CMK (cell line): ENCODE measurements at regions not wholly inside any gene's neighbourhood (a gene's known extent, or its start where the extent isn't known, plus 50 kb on each side); places are given as distances from the start of the nearest gene placed in this dataset.
"Not testable (repeated sequence)": the region's sequence is repeated elsewhere in the genome, so short reads cannot be mapped to it uniquely, and the experiment has no call there.

Source experiments
- DNase-seq: peaks from one replicate; pipeline ENCODE4 v3.0.0-alpha.2; 2010; ENCODE audit warnings: low read depth

DNA sequence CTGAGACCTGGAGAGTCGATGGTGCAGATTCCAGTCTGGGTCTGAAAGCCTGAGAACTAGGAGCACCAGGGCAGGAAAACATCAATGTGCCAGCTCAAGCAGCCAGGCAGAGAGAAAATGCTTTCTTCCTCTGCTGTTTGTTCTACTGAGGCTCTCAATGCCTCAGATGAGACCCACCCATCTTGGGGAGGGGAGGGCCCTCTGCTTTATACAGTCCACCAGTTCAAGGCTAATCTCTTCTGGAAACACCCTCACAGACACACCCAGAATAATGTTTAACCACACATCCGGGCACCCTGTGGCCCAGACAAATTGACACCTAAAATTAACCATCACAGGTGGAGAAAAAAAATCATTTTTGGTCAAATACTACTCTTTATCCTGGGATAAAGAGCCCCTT lies 89.3 kb upstream of the SLC22A23 start:
- no peak for DNase-seq

DNA sequence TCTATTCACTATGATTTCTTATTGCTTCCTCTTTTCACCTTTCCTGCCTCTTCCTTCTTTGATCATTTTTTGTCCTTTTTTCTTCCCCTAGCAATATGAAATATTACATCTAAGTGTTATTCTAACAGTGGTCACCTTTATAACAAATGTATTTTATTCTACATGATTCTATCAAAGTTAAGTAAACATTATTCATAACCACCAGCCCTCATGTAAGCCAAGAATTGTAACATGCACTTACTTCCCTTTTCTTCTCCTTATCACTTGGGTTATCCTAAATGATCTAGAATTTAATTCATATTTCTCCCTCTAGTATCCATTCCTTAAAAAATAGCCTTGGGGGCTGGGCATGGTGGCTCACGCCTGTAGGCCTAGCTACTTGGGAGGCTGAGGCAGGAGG lies 88.3 kb upstream of the SLC22A23 start:
- DNase-seq = no peak

DNA sequence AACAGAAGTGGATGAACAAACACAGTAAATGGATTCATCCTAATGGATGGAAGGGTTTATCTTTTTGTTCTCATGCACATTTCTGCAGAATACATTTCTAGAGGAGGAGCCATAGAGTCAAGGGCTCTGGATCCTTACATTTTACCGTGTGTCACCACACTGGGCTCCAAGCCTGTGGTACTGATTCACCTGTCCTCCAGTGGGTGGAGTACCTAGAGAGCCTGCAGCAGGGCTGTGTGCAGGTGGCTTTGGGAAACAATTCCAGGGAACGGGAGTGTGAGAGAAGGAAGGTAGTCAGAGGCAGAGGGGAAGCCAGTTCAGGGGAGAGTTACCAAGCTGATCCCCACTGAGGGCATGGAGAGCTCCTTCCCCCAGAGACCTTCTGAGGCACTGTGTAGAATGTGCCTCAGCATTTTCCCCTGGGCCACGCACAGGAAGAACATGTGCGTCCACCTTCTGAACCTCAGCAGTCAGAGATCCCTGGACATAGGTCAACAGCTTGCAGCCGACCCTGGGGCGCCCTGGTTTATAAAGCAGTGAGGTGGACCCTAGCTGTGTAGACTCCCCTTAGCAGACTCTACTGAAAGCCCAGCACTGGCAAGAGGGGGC lies 85.3 kb upstream of the SLC22A23 start:
- DNase-seq = no peak

DNA sequence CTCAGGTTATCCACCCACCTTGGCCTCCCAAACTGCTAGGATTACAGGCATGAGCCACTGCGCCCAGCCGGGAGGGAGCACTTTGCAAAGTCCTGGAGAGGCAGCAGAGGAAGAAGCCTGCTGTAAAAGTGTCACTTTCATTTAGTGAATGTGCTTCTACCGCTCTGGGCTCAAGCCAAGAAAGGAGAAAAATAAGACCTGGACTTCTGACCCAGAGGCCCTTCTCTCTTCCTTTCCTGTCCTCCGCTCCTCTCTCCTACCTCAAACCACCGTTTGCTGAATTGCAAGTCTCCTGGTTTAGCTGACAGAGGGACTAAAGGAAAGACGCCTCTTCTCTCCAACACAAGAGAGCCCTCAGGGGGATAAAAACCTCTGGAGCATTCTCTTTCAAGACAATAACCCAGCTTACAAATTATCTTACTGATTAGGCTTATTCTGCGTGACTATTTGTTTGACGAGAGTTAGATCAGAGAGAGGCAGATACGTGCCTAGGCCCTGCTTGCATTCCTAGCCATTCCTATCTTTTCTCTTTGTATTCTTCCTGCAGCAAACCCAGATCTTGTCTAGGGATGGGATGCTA lies 84.2 kb upstream of the SLC22A23 start:
- DNase-seq = no peak

DNA sequence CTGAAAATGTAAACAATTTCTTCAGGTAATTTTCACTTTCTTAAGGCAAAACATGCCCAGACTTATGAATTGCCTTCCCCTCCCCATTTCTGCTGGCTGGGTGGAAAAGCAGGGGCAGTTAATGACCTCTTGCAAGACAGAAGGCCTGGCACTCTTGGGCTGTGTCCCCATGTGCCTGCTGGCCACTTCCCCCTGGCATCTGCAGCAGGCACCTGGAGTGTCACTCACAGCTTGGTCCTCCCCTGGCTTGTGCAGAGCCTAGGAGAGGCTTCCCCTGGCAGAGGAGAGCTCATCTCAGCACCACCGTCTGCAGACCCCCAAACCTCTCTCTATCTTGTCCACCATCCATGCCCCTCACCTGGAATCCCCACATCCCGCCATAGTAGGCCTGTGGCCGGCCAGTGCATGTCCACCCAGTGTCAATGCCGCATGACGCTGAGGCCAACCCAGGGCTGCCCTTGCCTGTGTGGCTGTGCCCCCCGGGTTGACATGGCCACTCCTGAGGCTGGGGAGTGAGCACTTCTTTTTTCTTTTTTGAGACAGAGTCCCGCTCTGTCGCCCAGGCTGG lies 83.5 kb upstream of the SLC22A23 start:
- DNase-seq = no peak

DNA sequence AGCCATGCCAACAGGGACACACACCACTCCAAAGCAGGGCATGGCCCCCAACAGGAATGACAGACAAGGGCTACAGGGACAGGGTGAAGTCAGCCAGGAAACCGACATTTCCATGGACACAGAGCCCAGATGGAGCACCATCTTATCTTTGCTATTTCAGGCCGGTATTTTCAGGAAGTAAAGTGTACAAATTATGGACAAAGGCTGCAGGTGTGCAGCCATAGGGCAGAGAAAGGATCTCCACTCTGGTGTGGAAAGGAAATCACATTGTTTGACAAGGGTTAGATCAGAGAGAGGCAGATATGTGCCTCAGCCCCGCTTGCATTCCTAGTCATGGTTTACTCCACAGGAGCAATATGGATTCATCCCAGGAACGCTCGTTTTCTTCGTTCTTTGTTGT lies 81.7 kb upstream of the SLC22A23 start:
- no peak for DNase-seq

DNA sequence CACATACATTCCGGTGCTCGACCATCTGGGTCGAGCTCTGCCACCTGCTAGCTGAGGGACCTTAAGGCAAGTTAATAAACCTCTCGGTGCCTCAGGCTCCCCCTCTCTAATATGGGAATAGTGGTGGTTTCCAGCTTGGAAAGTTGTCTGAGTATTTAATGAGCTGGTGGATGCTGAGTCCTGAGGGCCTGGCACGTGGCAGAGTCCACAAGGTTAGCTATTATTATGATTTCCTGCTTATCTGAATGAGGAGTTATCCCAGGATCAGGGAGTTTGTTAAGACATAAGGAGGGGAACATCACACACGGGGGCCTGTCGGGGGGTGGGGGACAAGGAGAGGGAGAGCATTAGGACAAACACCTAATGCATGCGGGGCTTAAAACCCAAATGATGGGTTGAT lies 80.1 kb upstream of the SLC22A23 start:
- DNase-seq = no peak

DNA sequence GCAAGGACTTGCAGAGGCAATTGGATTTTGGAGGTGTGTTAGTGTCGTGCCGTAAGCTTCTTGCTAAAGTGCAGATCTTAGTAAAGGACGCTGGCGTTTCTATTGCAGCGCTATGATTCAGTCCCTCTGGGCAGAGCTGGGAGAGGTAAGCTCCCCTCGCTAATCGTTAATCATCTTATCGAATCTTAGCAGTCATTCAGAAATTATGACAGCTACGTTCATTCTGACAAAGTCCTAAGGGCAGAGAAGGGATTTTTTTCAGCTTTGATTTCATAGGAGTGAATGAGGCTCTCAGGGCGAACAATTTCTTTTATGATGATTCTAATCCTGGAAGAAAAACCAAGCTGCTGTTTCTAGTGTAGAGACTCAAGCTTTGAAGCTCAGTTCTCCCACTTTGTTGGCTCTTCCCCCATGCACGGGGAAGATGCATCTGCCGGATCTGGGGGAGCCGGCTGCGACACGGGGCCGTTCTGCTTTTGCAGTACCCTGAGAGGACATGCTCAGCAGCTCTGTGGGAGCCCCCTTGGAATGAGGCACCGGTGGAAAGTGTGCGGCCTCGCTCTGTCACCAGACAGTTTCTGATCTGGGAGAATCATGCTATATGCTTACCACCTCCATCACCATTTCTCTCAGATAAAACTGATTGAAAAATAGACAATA lies 79.1 kb upstream of the SLC22A23 start:
- no peak for DNase-seq

DNA sequence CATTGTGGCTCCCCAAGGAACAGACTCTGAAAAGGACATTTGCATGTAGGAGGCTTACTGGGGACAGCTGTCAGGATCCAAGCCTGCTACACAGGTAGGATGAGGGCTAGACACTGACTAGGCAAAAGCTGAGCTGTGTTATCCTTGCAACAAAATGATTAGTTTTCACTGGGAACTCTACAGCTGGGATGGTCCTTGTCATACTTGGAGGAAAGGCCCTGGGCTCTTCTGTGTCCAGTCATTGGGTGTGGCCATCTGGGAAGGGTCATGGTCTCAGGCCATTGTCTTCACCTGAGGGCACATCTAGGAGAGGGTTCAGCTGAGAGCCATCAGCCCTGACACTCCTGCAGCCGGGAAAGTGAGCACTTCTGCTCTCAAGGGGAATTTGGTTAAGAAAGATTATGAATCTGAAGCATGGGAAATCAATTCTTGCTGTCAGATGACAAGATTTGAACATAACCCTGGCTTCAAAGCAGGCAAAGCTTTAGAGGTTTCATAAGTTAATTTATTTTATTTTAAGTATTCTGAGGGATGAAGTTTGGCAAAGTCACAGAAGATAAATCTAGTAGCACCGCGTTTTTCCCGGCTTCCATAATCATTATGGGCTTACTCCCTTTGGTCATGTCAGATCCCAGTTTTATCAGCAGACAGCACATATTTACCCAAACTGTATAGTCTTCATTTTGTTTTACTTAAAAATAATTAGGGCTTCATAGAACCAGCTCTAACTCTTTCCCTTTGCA lies 78.4 kb upstream of the SLC22A23 start:
- no peak for DNase-seq

DNA sequence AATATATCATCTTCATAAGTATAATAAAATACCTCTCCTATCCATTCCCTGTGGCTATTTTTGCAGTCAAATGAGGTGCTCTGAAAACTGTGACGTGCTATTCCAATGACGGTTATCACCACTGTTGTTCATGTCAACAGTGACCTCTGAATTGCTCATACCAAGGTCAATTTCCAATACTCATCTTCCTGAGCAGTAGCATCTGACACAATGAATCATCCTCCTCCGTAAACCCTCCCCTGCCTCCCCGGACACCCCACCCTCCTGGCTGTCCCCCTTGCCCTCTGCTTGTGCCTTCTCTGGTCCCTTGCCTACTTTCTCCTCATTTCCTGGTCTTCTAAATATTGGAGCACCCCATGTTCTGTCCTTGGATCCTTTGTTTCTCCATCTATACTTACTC lies 77.7 kb upstream of the SLC22A23 start:
- no peak for DNase-seq

DNA sequence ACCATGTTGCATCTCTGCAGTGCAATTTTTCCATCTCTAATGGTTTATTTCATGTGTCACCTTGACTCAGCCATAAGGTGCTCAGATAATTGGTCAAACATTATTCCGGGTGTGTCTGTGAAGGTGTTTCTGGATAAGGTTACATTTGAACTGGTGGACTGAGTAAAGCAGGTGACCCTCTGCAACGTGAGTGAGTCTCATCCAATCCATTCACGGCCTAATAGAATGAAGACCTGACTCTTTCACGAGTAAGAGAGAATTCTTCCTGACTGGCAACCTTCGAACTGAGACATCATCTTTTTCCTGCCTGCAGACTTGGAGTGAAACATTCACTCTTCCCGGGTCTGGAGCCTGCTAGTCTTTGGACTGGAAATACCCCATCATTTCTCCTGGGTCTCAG lies 77.1 kb upstream of the SLC22A23 start:
- no peak for DNase-seq

DNA sequence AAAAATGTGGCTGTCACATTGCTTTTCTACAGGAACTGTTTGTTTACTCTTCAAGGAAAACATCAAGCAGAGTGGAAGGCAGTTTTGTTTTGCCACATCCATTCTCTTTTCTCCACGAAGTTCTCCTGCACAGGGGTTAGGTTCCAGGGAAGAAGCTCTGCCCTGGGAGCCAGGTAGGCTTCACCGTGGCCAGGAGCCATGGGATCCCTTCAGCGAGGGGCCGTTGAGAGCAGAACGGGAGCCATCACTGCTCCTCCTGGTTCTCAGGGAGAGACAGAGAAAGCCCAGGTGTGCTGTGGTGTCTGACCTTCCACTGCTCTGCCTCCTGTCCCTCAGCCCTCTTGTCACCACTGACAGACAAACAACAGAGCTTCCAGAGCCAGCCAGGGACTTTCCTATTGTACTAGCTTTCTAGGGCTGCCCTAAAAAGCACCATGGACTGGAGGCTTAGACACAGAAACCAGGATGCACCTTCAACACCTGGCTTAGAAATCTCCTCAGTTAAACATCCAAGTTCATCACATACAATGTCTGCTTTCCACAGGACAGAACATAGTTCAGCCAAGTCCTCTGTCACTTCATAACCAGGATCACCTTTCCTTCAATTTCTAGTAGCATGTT lies 75.6 kb upstream of the SLC22A23 start:
- DNase-seq = no peak

DNA sequence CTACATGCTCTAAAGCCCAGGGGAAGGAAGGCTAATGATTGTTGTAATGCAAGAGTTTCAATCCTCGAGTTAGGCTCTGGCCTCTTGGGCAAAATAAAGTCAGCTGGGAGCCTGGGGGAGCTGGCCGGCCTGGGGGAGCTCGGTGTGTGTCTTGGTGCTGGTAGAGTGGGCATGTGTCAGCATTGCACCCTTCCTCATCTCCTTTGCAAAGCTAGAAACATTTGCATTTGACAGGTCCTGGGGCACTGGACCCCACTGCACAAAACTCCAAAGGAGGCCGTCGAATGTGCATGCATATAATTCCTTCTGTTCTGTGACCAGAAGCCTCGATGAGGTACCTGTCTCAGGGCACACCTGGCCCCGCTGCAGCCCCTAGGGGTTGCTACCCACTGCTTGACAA lies 74.6 kb upstream of the SLC22A23 start:
- DNase-seq = no peak

DNA sequence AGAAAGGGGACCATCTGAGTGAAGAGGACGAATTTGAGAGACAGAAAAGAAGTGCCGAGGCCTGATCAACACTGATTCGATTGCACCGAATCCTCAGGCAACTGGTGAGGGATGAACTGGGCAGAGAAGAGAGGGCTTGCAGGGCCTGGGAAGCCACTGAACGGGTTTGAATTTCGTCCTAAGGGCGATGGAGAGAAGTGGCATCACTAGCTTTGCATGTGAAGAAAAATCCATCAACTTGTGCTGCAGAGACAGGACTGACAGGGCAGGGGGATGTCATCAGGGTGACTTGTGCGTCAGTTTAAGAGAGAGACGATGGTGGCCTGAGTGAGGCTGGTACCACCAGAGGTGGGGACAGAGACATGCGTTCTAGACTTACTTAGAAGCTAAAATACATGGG lies 73.7 kb upstream of the SLC22A23 start:
- DNase-seq = no peak

DNA sequence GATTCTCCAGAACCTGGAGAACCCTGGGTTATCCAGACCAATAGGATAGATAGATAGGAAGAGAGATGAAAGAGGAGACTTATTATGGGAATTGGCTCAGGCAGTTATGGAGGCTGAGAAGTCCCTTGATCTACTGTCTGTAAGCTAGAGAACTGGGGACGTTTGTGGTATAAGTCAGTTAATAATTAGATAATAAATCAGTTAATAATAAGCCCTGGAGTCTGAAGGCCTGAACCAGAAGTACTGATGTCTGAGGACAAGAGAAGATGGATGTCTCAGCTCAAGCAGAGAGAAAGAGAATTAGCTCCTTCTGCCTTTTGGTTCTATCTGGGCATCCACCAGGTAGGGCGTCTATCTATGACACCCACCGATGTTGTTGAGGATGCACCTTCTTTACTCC lies 72.9 kb upstream of the SLC22A23 start:
- no peak for DNase-seq

DNA sequence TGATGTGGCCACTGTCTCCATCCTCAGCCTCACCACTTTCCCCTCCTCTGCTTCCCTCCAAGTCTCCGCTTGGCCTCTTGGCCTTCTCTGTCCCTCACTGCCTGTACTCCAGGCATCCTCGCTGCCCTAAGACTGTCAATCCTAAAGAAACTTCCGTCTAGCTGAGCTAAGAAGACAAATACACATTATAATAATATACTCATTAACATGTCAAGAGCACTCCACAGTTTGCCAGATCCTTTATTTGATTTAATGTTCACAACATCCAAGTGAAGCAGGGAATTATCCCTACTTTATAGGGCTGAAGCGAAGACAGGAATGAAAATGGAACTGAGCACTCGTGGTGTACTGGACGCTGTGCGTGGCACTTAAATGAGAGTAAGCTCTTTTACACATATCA lies 72.4 kb upstream of the SLC22A23 start:
- no peak for DNase-seq

DNA sequence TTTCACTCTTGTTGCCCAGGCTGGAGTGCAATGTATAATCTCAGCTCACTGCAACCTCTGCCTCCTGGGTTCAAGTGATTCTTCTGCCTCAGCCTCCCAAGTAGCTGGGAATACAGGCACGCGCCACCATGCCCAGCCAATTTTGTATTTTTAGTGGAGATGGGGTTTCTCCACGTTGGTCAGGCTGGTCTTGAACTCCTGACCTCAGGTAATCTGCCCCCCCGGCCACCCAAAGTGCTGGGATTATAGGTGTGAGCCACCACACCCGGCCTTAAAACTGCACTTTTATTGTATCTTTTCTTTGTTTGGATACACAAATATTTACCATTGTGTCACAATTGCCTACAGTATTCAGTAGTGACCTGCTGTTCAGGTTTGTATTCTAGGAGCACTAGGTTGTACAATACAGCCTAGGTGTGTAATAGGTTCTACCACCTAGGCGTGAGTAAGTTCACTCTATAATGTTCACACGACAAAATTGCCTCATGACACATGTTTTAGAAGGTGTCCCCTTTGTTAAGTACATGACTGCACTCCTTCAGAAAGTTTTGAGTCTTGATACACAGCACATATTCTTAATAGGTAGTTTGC lies 71.3 kb upstream of the SLC22A23 start:
- DNase-seq = not testable (repeated sequence)

DNA sequence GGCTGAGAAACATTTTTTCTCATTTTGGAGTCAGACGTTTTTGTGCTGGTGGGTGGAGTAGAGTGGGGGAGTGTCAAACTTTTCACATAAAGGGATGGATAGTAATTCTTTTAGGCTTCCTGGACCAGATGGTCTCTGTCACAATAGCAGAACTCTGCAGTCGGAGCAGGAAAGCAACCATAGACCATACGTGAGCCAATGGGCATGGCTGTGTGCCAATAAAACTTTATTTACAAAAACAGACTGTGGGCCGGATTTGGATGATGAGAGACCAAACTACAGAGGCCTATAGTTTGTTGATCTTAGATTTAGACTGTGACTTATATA lies 70.8 kb upstream of the SLC22A23 start:
- no peak for DNase-seq

DNA sequence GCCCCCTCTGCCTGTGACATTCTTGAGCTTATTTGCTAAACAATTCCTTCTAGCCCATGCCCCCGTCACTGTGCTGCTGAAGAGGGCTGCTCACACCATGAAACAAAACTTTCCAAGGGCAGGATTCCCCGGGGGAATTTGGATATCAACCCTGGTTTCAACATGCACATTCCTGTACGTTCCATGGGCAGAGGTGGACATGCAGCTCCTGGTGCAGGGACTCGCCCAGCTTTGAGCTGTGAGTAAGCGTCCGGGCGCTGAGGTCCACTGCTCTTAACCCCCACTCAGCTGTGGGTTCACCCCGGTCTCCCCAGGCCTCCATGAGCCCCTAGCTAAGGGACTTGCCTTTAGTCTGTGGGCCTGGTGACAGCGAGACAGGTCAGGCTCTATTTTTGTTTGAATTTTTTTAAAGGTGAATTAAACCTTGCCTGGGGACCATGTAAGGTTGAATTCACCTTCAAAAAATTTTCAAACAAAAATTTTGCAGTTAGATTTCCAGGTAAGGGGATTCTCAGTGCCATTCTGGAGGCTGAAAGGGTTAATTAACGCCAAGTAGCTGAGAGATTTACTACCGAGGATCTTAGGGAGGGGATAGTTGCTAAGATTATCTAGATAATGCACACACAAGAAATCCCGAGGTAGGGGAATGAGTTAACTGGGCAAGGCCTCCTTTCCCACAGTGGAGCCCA lies 70.3 kb upstream of the SLC22A23 start:
- no peak for DNase-seq

DNA sequence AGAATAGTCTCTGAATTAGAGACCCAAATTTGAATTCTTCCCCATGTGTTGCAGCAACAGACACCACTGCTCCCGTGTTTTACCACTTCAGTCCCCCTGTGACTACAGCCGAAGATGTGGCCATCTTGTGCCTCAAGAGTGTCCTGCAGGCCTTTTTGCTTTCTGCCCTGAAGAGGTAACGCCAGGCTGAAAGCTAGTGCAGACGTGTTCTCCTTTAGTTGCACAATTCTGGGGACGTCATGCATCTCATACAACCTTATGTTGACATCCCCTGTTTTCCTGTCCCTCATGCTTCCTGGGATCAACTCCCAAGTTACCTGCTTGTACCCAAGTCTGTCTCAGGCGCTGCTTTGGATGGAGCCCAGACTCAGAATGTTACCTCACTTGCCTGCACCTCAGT lies 69.1 kb upstream of the SLC22A23 start:
- DNase-seq = no peak

DNA sequence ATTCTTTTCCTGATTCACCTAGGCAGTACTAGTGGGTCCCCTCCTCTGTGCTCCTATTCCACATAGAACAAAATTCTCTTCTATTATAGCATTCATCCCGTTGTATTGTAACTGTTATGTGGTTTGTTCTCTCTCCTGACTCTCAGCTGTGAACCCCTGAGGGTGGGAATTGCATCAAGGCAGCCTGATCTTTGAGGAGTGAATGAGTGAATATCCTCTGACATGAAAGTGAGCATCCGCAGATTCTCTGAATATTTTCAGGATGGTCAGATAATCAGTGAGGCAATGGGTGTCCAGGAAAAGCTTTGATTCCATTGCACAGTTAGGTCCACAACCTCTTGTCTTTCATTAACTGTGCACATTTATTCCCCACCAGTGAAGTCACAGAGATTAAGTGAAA lies 67.6 kb upstream of the SLC22A23 start:
- DNase-seq = no peak

DNA sequence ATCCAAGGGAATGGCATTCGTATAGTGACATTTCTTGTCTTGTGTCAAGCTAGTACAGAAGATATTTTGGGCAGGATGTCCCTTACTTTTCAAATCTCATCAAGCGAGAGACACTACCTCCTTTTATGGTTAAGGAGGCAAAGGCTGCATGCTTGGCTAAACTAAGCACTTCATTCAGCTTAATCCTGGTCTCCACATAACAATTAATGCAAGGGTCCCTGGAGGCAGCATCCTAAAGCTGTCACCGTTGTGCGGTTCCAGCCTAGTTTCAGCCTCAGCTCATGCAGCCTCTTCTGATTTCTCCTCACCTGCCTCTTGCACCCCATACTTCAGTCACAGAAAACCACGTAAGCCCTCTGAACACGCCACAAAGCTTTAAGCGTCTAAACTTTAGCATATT lies 67.1 kb upstream of the SLC22A23 start:
- DNase-seq = no peak
